ENCODE measurements at regions not wholly inside any gene's neighbourhood (a gene's known extent, or its start where the extent isn't known, plus 50 kb on each side); places are given as distances from the start of the nearest gene placed in this dataset.
"Not testable (repeated sequence)": the region's sequence is repeated elsewhere in the genome, so short reads cannot be mapped to it uniquely, and the experiment has no call there.

DNA sequence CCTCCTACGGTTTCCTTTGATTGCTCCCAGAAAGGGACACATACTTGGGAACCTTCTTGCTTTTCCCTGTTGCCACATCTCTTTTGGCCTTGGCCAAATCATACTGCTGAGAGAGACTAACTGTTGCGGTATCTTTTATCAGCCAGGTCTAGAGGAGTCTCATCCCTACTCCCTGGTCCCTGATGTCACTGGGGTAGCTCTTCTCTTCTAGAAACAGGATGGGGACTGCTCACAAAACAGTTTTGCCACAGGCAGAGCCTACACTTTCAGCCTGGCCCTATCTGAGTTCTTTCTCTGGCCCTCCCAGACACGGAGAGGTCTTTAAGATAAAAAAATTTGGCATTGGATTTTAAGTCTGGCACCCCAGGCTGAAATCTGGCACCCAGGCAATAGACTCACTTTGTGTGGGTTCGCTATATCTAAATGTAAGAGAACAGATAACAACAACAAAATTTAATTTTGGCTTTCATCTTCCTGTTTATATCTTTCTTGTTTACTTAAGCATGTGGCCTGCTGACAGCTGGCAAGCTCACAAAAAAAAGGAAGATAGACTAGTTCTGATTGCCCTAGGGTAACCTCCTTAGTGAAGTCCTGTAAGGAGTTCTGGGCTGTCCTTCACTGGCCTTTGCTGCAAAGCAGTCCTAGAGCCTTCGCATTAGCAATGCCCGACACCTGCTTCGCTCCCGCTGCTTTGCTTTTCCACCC is 228.3 kb upstream of the NPVF start:
- DNase-seq: no peak

DNA sequence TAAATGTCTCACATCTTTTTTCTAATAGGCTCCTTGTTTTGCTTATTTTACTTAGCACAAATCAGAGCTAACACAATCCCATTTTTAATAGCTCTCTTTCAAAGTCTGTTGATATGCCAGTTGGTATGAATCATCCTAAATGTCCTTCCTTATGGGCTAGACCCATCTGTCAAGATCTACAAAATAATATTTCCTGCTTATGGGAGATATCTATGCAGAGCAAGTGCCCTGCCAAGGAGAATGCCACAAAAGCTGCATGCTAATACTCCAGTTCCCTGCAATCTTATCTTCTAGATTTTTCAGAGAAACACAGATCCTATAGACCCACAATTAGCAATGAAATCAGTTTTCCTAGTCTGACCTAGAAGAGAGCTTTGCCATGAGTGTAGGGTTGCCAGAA is 230.8 kb upstream of the NPVF start:
- DNase-seq: no peak

DNA sequence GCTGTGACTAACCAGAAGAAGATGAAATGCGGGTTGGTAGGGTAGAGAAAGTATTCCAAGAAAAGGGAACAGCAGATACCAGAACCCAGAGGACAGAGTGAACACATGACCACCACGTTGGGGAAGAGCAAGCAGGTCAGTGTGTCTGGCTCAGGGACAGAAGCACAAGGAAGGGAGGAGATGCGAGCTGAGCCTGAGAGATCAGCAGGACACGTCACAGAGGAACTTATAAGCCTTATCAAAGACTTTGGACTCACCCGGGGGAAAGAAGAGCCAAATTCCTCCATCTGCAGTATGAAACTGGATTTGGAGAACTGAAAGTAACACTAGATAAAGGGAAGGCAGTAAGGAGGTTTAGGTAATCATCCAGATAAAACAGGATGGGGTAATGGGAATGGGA is 232.1 kb upstream of the NPVF start:
- no peak for DNase-seq

- no peak for DNase-seq
Measured at GRCh38 chr7:25469669-25470068, 241.4 kb upstream of the NPVF start.

- DNase-seq: no peak
Measured at GRCh38 chr7:25476863-25477499, 248.7 kb upstream of the NPVF start.

DNA sequence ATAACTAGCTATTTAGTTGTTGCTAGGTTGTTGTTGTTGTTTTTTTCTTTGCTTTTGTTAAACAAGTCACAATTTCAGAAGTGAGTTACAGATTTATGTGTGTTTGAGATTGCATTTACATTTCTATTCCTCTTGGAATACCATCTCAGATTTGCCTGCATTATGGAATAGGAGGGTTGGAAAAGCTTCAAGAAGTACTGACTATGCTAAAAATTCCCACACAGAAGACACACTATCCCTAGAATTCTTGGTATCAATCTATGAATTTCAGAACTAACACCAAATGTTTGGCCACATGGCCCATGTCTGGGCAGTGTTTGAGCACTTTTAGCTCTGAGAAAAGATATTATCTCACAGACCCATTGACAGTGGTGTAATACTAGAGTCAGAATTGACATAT is 249.9 kb upstream of the NPVF start:
- DNase-seq: not testable (repeated sequence)

- no peak for DNase-seq
Measured at GRCh38 chr7:25478925-25479324, 250.6 kb upstream of the NPVF start.

GRCh38 chr7:25481891-25482290 is 253.6 kb upstream of the NPVF start:
- no peak for DNase-seq

- no peak for DNase-seq
Measured at GRCh38 chr7:25482631-25483030, 254.3 kb upstream of the NPVF start.

- no peak for DNase-seq
Measured at GRCh38 chr7:25485026-25485425, 256.7 kb upstream of the NPVF start.

DNA sequence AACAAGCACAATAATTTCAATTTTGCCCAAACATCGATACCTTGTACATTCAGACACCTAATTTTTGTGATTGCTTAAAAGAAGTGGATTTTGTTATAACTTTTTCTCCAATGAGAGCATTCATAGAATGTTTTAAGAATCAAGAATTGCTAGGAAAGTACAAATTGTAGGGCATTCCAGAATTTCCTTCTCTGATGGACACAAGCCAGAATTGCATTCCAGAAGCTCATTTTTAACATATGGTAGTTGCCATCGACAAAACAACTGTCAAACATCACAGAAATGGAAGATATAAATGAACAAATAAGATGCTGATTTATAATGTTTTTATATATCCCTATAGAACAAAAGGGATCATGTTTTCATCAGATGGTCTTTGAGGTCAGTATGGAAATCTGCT is 258.4 kb upstream of the NPVF start:
- no peak for DNase-seq

DNA sequence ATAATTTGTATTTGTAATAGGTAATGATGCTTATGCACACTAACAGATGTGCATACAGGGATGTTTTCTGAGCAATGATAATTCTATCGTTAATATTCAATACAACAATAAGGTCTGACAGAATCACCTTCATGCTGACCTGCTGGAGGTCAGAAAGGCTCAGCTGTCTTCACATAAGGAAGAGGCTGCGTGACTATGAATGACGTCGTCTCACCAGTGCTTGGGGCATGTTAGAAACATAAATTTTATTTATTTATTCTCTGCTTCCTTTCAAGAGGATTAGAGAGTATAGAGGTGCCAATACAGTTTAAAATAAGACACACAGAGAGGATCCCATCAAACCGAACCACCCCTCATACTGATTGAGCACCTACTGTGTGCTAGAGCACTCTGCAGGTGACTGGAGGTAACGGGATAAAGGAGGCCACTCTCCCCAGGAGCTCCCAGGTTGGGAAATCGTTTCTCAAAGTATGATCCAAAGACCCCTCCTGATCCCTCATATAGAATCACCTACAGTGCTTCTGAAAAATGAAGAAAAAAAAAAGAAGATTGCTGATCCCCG is 265.6 kb upstream of the NPVF start:
- no peak for DNase-seq

DNA sequence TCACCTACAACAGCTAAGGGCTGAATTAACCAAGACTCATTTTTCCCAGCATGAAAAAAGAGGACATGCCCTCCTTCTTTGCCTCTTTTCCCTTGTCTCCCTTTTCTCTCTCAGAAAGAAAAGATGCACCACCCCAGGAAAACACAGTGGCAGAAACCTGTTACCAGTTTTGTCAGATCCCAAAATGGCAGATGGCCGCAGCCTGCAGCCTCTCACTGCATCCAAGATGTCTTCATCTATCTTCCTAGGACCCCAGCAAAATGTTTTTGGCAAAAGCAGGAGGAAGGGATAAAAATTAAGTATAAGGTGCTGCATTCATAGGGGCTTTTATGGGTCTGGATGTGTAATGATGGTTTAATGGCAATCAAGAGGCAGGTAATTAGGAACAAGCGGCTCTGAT is 266.6 kb upstream of the NPVF start:
- no peak for DNase-seq

DNA sequence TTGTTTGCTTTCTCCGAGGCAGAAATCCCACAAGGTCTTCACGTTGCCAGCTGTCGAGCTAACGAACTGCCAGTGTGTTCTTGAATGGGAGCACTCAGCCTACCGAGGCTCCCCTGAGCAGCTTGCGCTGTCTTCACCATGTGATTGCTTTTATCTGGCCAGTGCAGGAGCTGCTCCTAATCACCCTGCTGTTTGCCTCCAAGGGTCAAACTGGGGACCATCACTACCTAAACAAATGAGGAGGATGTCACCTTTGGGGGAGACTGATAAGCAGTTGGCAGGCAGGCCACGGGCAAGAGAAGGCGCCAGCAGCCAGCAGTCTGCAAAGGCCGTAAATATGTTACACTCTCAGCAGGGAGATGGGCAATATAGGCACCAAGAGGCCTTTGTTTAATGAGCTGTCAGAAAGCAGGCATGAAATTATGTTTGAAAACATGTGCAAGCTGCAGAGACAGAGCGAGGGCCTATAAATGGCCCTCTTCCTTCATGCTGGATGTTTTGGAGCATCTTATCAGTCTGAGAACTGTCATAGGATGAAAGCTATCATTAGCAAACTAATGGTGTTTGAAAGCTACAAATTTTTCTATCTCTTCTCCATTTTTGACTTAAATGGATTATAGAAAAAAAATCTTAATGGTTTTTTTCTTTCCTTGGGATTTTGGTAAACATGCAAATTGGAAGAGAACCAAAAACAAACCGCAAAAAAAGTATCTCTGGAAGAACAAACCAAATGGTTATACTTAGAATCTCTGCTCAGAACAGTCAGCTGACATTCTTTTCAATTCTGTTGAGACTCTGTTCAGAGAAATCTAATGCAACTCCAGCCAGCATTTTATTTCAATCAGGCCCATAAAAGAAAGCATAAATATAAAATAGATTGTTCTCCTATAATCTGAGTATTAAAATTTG is 267.3 kb upstream of the NPVF start:
- DNase-seq: no peak

DNA sequence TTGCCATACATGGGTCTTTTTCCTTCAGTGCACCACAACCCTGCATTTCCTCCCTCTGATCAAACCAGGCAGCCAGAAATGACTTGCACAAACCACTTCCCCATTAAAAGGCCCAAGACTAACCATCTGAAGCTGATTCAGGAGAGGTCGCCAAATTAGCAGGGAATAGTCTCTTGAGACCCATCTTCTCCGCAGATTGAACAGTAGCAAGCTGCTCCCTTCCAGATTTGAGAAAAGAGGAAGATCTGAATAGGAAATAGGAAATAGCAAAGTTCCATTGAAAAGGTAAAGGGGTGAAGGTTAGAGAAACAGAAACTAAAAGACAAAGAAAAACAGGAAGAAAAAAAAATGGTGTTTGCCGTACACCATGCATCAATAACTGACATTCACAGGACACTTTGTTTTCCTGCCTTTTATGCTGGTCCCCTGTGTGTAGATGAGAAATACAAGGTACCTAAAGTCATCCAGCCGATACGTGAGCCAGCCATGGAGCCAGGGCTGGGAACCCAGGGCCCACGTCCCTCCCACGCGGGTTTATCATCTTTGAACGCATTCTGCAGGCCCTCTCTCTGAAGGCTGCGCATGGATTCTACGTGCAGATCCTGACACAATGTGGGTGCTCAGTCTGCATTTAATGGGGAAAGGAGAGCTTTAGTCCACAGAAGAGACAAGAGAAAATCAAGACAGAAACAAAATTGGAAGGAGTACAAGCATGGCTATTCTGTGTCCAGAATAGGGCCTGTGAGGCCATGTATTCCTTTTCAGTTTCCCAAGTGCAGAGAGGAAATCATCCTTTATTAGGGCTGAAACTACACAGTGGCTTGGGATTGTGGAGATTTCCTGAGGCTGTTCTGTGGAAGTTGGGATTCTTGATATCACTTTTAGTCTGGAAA is 268.4 kb upstream of the NPVF start:
- no peak for DNase-seq

GRCh38 chr7:25500393-25500921 is 272.2 kb upstream of the NPVF start:
- DNase-seq: no peak

DNA sequence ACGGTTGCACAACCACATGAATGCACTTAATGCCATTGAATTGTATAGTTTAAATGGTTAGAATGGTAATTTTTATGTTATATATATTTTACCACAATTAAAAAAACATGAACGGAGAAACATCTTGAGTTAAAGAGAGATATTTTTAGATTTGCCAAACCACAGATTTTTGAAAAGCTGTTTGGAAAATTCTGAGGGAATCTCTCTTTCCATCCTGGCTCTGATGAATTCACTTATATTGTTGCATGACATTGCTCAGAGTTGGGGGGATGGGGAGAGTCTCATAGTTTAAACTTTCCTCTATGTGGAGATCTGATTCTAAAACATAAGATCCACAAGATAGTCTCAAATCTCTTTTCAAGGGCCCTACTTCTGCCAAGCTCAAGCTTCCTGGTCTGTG is 275.0 kb upstream of the NPVF start:
- no peak for DNase-seq

- DNase-seq: no peak
Measured at GRCh38 chr7:25512061-25512687, 283.9 kb upstream of the NPVF start.

DNA sequence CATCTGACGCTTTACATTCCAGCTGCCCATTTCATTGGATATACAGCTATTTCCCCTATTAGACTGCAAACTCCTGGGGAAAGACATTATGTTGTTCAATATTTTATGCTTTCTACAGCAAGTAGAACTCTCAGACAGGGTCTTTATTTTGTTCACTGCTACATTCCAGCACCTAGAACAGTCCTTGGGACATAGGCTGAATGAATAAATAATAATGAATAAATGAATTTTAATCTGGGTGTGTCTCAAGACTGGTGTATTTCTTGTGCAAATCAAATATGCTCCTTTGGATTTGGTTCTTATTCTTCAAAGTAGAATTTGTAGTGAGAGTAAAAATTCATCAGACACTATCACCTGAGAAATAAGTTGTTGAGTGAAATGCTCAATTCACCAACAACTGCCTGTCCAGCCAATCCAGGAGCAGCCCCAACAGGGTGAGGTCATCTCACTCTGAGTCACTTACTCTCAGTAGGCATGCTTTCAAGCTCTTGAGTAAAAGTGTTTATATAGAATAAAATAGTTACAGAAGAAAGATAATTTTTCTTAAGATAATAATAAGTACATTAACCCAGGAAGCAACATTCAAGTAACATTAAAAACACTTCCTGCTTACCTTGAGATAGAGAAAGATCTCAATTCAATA is 287.5 kb upstream of the NPVF start:
- no peak for DNase-seq

DNA sequence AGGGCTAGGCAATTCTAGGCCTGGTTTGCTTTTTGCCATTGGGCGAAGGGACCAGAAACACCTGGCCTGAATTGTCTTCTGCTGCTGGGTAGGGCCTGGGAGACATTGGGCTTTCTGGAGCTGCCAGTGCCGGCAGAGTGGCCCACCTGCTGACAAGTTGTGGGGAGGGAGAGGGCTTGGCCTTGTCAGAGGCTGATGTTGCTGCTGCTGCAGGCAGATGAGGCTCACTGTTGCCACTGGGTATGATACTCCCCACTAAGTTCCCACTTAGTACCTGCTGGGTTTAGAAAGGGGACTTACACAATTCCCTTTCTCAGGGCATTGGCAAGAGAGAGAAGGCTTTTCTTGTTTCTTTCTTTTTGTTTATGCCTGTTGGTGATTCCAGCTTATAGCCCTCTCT is 289.6 kb upstream of the NPVF start:
- DNase-seq: no peak

GRCh38 chr7:25520017-25520416 is 291.7 kb upstream of the NPVF start:
- no peak for DNase-seq

Data from 8988T (cell line).